Mesothelial cell of epicardium (in vitro differentiated cells): ENCODE measurements at regions not wholly inside any gene's neighbourhood (a gene's known extent, or its start where the extent isn't known, plus 50 kb on each side); places are given as distances from the start of the nearest gene placed in this dataset.

ENCODE experiments used
- DNase-seq, 2 experiments: peaks; one replicate each; pipeline ENCODE4 v3.0.0; 2021; ENCODE audit warnings: low spot score in 2 of 2; ENCODE audit not compliant: unreplicated experiment in 2 of 2
- H3K27ac Mint-ChIP-seq: 2 replicates; pipeline ENCODE4 v1.8.0; 2021; ENCODE audit warnings: mixed read lengths
- H3K27me3 Mint-ChIP-seq: 2 replicates; pipeline ENCODE4 v1.8.0; 2021; ENCODE audit warnings: low read depth, mixed read lengths
- H3K36me3 Mint-ChIP-seq: 2 replicates; pipeline ENCODE4 v1.8.0; 2021; ENCODE audit warnings: mixed read lengths
- H3K4me1 Mint-ChIP-seq: 2 replicates; pipeline ENCODE4 v1.8.0; 2021; ENCODE audit warnings: mixed read lengths
- H3K4me3 Mint-ChIP-seq: 2 replicates; pipeline ENCODE4 v1.8.0; 2021; ENCODE audit warnings: mild to moderate bottlenecking, moderate library complexity, mixed read lengths
- H3K9me3 Mint-ChIP-seq: 2 replicates; pipeline ENCODE4 v1.8.0; 2021; ENCODE audit warnings: mixed read lengths
- CTCF ChIP-seq: fragments of 200-600 bp; sonication (generic); IDR thresholded peaks from one replicate; pipeline ENCODE4 v1.5.0; 2021; ENCODE audit warnings: antibody characterized with exemption; ENCODE audit not compliant: unreplicated experiment

GRCh38 chr10:36036137-36036536 is 394.0 kb upstream of the FZD8 start:
- peaks cover 3% of the 10 kb centered on the region for H3K4me1 Mint-ChIP-seq
- H3K9me3 Mint-ChIP-seq = no peaks in the 10 kb centered on the region
- no peak for TF ChIP-seq CTCF
- H3K4me3 Mint-ChIP-seq = no peak overlapping the region
- no peaks in the 10 kb centered on the region for H3K27me3 Mint-ChIP-seq
- H3K36me3 Mint-ChIP-seq = no peaks in the 10 kb centered on the region
- no peak for DNase-seq
- no peak overlapping the region for H3K27ac Mint-ChIP-seq

DNA sequence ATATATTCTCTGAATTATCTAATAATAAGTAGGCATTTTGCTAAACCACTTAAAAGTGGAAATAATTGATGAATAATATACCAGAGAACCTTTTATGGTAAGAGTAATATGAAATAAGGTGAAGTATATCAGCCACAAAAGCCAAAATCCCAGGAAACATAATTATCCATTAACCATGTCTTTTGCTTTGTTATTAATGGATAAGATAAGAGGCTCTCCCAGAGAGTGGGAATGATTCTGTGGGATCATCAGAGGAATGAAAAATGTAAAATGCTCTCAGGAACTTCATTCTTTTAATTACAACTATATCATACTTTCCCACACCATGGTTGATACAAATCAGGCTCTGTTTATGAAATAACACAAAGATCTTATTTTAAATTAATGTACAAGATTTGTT is 391.7 kb upstream of the FZD8 start:
- TF ChIP-seq CTCF = no peak
- H3K36me3 Mint-ChIP-seq = no peaks in the 10 kb centered on the region
- H3K4me3 Mint-ChIP-seq = no peak overlapping the region
- no peaks in the 10 kb centered on the region for H3K27me3 Mint-ChIP-seq
- H3K27ac Mint-ChIP-seq = no peak overlapping the region
- H3K9me3 Mint-ChIP-seq = no peaks in the 10 kb centered on the region
- no peak for DNase-seq
- peaks cover 2% of the 10 kb centered on the region for H3K4me1 Mint-ChIP-seq

DNA sequence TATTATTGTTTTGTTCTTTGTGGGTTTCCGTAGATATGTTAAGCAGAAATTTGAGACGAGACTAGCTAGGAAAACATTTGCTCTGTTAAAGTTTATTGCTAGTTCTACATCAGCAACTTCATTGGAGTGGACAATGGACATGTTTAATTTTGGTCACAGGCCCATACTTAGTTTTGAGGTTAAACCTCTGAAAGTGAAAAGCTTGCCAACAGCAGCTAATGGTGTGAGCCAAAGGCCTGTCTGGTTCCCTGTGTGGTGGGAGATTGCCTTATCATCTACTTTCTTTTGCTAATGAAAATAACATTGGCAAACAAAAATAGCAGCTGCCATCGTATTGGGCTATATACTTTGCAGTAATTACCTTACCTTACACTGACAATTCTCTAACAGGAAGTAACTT is 388.4 kb upstream of the FZD8 start:
- TF ChIP-seq CTCF = no peak
- Mint-ChIP-seq H3K27ac (no peak overlapping the region), H3K4me1 (peaks cover 2% of the 10 kb centered on the region), H3K4me3 (no peak overlapping the region), H3K27me3 (no peaks in the 10 kb centered on the region), H3K9me3 (peaks cover 10% of the 10 kb centered on the region), H3K36me3 (no peaks in the 10 kb centered on the region)
- DNase-seq = no peak

- no peak for TF ChIP-seq CTCF
- peaks cover 10% of the 10 kb centered on the region for H3K9me3 Mint-ChIP-seq
- no peak overlapping the region for H3K27ac Mint-ChIP-seq
- no peaks in the 10 kb centered on the region for H3K27me3 Mint-ChIP-seq
- no peaks in the 10 kb centered on the region for H3K4me1 Mint-ChIP-seq
- DNase-seq = no peak
- no peak overlapping the region for H3K4me3 Mint-ChIP-seq
- no peaks in the 10 kb centered on the region for H3K36me3 Mint-ChIP-seq
These were observed 384.7 kb upstream of the FZD8 start for GRCh38 chr10:36026656-36027390.

GRCh38 chr10:36026081-36026480 is 384.0 kb upstream of the FZD8 start:
- no peaks in the 10 kb centered on the region for H3K4me1 Mint-ChIP-seq
- no peaks in the 10 kb centered on the region for H3K36me3 Mint-ChIP-seq
- TF ChIP-seq CTCF = no peak
- no peak overlapping the region for H3K27ac Mint-ChIP-seq
- peaks cover 10% of the 10 kb centered on the region for H3K9me3 Mint-ChIP-seq
- no peaks in the 10 kb centered on the region for H3K27me3 Mint-ChIP-seq
- no peak for DNase-seq
- no peak overlapping the region for H3K4me3 Mint-ChIP-seq

DNA sequence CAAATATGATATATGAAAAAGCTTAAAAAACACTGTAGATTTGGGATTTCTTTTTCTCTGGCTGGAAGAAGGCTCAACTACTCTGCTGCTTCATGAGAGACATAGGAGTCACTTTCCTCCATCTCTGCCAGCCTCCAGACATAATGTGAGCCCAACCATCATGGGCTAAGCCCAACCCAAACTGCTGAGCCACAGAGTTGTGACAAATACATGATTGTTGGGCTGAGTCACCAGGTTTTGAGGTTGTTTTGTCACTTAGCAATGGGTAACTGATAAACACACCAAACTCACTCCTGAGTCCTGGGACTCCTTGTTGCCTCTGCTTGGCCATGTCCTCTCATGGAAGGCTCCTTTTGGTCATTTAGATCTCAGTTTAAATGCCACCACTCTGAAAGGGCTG is 381.8 kb upstream of the FZD8 start:
- H3K27me3 Mint-ChIP-seq = no peaks in the 10 kb centered on the region
- H3K9me3 Mint-ChIP-seq = peaks cover 10% of the 10 kb centered on the region
- H3K27ac Mint-ChIP-seq = no peak overlapping the region
- TF ChIP-seq CTCF = no peak
- H3K36me3 Mint-ChIP-seq = no peaks in the 10 kb centered on the region
- no peak for DNase-seq
- H3K4me3 Mint-ChIP-seq = no peak overlapping the region
- H3K4me1 Mint-ChIP-seq = no peaks in the 10 kb centered on the region
